SK-N-SH treated with all-trans-retinoic acid at 6 μM for 48 hours (cell line): ENCODE measurements at regions not wholly inside any gene's neighbourhood (a gene's known extent, or its start where the extent isn't known, plus 50 kb on each side); places are given as distances from the start of the nearest gene placed in this dataset.

Source experiments
- ARNTL ChIP-seq: fragments of 450-650 bp; formaldehyde crosslinking; IDR thresholded peaks from 2 replicates; pipeline ENCODE4 v1.5.0; 2020; ENCODE audit warnings: low read depth, mild to moderate bottlenecking, moderate library complexity, borderline replicate concordance
- BACH2 ChIP-seq: fragments of 250-450 bp; sonication (Bioruptor Pico); IDR thresholded peaks from 2 replicates; pipeline ENCODE4 v1.9.0; 2021; ENCODE audit warnings: mild to moderate bottlenecking, borderline replicate concordance
- CREB5 ChIP-seq: fragments of 250-450 bp; sonication (Bioruptor Pico); IDR thresholded peaks from 2 replicates; pipeline ENCODE4 v1.5.1; 2020; ENCODE audit warnings: low read depth, mild to moderate bottlenecking, moderate library complexity
- OSR1 ChIP-seq: fragments of 250-450 bp; sonication (Bioruptor Pico); IDR thresholded peaks from 2 replicates; pipeline ENCODE4 v1.8.0; 2022; ENCODE audit warnings: moderate library complexity, mild to moderate bottlenecking, inconsistent platforms
- PATZ1 ChIP-seq: fragments of 250-450 bp; sonication (Bioruptor Pico); IDR thresholded peaks from 2 replicates; pipeline ENCODE4 v1.8.0; 2020; ENCODE audit warnings: mild to moderate bottlenecking, moderate library complexity, borderline replicate concordance
- RARB ChIP-seq: fragments of 250-450 bp; sonication (Bioruptor Pico); IDR thresholded peaks from 2 replicates; pipeline ENCODE4 v1.8.0; 2021; ENCODE audit warnings: mild to moderate bottlenecking, moderate library complexity
- SNAI2 ChIP-seq: fragments of 250-450 bp; sonication (Bioruptor Pico); IDR thresholded peaks from 2 replicates; pipeline ENCODE4 v1.5.0; 2020; ENCODE audit warnings: mild to moderate bottlenecking, moderate library complexity
- ZC3H10 ChIP-seq: fragments of 250-450 bp; sonication (Bioruptor Pico); IDR thresholded peaks from 2 replicates; pipeline ENCODE4 v1.5.1; 2021; ENCODE audit warnings: mild to moderate bottlenecking, moderate library complexity
- ZFP3 ChIP-seq: fragments of 250-450 bp; sonication (Bioruptor Pico); IDR thresholded peaks from 2 replicates; pipeline ENCODE4 v1.5.0; 2020; ENCODE audit warnings: mild to moderate bottlenecking, moderate library complexity
- ZFP30 ChIP-seq: fragments of 450-650 bp; formaldehyde crosslinking; IDR thresholded peaks from 2 replicates; pipeline ENCODE4 v1.5.0; 2022; ENCODE audit warnings: mild to moderate bottlenecking, moderate library complexity
- ZNF70 ChIP-seq: fragments of 450-650 bp; formaldehyde crosslinking; IDR thresholded peaks from 2 replicates; pipeline ENCODE4 v1.5.0; 2020; ENCODE audit warnings: mild to moderate bottlenecking, moderate library complexity
- TF ChIP-seq, protein P1 (sequence below): fragments of 250-450 bp; sonication (Bioruptor Pico); IDR thresholded peaks from 2 replicates; pipeline ENCODE4 v1.5.0; 2020; ENCODE audit warnings: mild to moderate bottlenecking, moderate library complexity

DNA sequence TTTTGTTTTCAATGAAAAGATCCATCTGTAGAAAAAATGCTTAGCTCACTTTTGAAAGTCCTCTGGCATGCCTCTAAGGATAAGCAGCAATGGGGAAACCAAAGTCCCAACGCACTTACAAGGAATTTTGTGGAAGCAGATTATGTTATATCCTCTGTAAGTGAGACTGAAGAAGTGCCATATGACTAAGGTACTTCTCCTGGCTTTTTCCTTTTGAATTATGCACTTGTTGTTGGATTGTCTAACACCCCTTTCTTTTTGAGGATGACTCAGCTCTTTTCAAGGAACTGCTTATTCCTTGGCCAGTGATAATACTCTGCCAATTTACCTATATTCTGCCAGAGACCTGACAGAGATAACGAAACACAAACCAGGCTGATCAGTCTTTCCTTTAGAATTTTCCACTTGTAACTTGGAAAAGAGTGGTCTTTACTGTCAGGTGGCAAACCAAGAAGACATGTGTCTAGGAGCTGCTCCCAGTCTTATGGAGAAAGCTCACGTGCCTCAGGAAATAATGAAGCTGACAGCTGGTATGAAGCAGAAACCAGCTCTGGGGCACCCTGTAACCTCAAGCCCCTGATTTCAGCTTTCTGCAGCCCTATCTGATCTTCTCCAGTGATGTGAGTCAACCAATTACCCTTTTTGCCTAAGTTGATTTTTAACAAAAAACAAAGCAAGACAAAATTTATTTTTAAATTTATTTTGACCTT lies 290.8 kb upstream of the FBXL7 start:
- no peak for TF ChIP-seq BACH2 (CRISPR knock-in tag)
- TF ChIP-seq RARB (CRISPR knock-in tag): no peak
- no peak for TF ChIP-seq CREB5 (CRISPR knock-in tag)
- TF ChIP-seq ZNF70 (CRISPR knock-in tag): no peak
- TF ChIP-seq PATZ1: no peak
- no peak for TF ChIP-seq ZC3H10
- TF ChIP-seq, protein P1, sequence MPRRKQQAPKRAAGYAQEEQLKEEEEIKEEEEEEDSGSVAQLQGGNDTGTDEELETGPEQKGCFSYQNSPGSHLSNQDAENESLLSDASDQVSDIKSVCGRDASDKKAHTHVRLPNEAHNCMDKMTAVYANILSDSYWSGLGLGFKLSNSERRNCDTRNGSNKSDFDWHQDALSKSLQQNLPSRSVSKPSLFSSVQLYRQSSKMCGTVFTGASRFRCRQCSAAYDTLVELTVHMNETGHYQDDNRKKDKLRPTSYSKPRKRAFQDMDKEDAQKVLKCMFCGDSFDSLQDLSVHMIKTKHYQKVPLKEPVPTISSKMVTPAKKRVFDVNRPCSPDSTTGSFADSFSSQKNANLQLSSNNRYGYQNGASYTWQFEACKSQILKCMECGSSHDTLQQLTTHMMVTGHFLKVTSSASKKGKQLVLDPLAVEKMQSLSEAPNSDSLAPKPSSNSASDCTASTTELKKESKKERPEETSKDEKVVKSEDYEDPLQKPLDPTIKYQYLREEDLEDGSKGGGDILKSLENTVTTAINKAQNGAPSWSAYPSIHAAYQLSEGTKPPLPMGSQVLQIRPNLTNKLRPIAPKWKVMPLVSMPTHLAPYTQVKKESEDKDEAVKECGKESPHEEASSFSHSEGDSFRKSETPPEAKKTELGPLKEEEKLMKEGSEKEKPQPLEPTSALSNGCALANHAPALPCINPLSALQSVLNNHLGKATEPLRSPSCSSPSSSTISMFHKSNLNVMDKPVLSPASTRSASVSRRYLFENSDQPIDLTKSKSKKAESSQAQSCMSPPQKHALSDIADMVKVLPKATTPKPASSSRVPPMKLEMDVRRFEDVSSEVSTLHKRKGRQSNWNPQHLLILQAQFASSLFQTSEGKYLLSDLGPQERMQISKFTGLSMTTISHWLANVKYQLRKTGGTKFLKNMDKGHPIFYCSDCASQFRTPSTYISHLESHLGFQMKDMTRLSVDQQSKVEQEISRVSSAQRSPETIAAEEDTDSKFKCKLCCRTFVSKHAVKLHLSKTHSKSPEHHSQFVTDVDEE (CRISPR knock-in tag): no peak
- no peak for TF ChIP-seq SNAI2
- no peak for TF ChIP-seq ZFP30 (CRISPR knock-in tag)
- TF ChIP-seq ARNTL (CRISPR knock-in tag): no peak
- TF ChIP-seq OSR1 (CRISPR knock-in tag): no peak
- no peak for TF ChIP-seq ZFP3
